HL-60 (cell line): ENCODE measurements at regions not wholly inside any gene's neighbourhood (a gene's known extent, or its start where the extent isn't known, plus 50 kb on each side); places are given as distances from the start of the nearest gene placed in this dataset.

Source experiments
- DNase-seq, 2 experiments: peaks; one replicate each; pipeline ENCODE4 v3.0.0-alpha.2; 2010 to 2020; ENCODE audit warnings: low read depth in 1 of 2, low spot score in 1 of 2
- H3K27ac ChIP-seq: fragments of 250-450 bp; sonication (Bioruptor Pico); replicated peaks from 2 replicates; pipeline ENCODE4 v1.5.1; 2020; ENCODE audit warnings: mild to moderate bottlenecking, moderate library complexity
- H3K27me3 ChIP-seq: fragments of 250-450 bp; sonication (Bioruptor Pico); 2 replicates; pipeline ENCODE4 v1.5.1; 2021; ENCODE audit warnings: mild to moderate bottlenecking, moderate library complexity; ENCODE audit not compliant: insufficient read depth, poor library complexity, severe bottlenecking
- H3K4me3 ChIP-seq: replicated peaks from 2 replicates; pipeline ENCODE4 v1.5.1; 2011; ENCODE audit warnings: mild to moderate bottlenecking, control low read depth, low read length; ENCODE audit not compliant: insufficient read depth
- CTCF ChIP-seq: IDR thresholded peaks from one replicate; pipeline ENCODE4 v1.5.1; 2011; ENCODE audit warnings: low read length, control low read depth, inconsistent platforms; ENCODE audit not compliant: insufficient read depth
- GABPA ChIP-seq: IDR thresholded peaks from 2 replicates; pipeline ENCODE4 v1.6.1; 2012; ENCODE audit warnings: low read depth
- POLR2AphosphoS5 ChIP-seq: IDR thresholded peaks from 2 replicates; pipeline ENCODE4 v1.6.1; 2012; ENCODE audit warnings: low read depth
- REST ChIP-seq: IDR thresholded peaks from 2 replicates; pipeline ENCODE4 v1.6.1; 2012; ENCODE audit warnings: low read depth; ENCODE audit not compliant: insufficient replicate concordance
- SPI1 ChIP-seq: IDR thresholded peaks from 2 replicates; pipeline ENCODE4 v1.6.1; 2012; ENCODE audit warnings: low read depth, mild to moderate bottlenecking, borderline replicate concordance

GRCh38 chrY:15593476-15594160, 1069.3 kb downstream of the NLGN4Y start:
- no peak for DNase-seq
- H3K4me3 ChIP-seq = no peak overlapping the region
- no peak for TF ChIP-seq REST
- no peak for TF ChIP-seq SPI1
- no peak for TF ChIP-seq POLR2AphosphoS5
- H3K27ac ChIP-seq = no peak overlapping the region
- no peaks in the 10 kb centered on the region for H3K27me3 ChIP-seq

GRCh38 chrY:15594179-15594578, 1069.8 kb downstream of the NLGN4Y start:
- TF ChIP-seq GABPA = no peak
- TF ChIP-seq SPI1 = no peak
- DNase-seq = no peak
- H3K27ac ChIP-seq = no peak overlapping the region
- no peak overlapping the region for H3K4me3 ChIP-seq
- no peaks in the 10 kb centered on the region for H3K27me3 ChIP-seq

- Histone ChIP-seq H3K27ac (no peak overlapping the region), H3K27me3 (no peaks in the 10 kb centered on the region), H3K4me3 (no peak overlapping the region)
- TF ChIP-seq REST (no peak), GABPA (no peak), POLR2AphosphoS5 (no peak), SPI1 (no peak), CTCF (no peak)
- no peak for DNase-seq
Observed at GRCh38 chrY:15600565-15600964, 1076.2 kb downstream of the NLGN4Y start.

- H3K27ac ChIP-seq = no peak overlapping the region
- no peak overlapping the region for H3K4me3 ChIP-seq
- TF ChIP-seq SPI1 = no peak
- TF ChIP-seq GABPA = no peak
- TF ChIP-seq CTCF = no peak
- no peak for DNase-seq
- H3K27me3 ChIP-seq = no peaks in the 10 kb centered on the region
Observed at GRCh38 chrY:15624370-15624769, 1100.0 kb downstream of the NLGN4Y start.

- TF ChIP-seq GABPA (no peak), REST (no peak), POLR2AphosphoS5 (no peak), CTCF (no peak), SPI1 (no peak)
- Histone ChIP-seq H3K27me3 (no peaks in the 10 kb centered on the region), H3K4me3 (no peak overlapping the region), H3K27ac (no peak overlapping the region)
- no peak for DNase-seq
Observed at GRCh38 chrY:15624928-15625327, 1100.6 kb downstream of the NLGN4Y start.
